Transverse colon (tissue), 4 donors: ENCODE measurements at regions not wholly inside any gene's neighbourhood (a gene's known extent, or its start where the extent isn't known, plus 50 kb on each side); places are given as distances from the start of the nearest gene placed in this dataset.
A peak's percentile ranks its signal among the peaks of the same experiment; 100 is the strongest.

Experiments used
- EP300 ChIP-seq: sonication (generic); formaldehyde crosslinking; IDR thresholded peaks from one replicate; pipeline ENCODE4 v1.6.1; 2017; ENCODE audit warnings: antibody characterized with exemption, low read depth
- POLR2A ChIP-seq: fragments of 450-650 bp; IDR thresholded peaks from one replicate; pipeline ENCODE4 v1.6.1; 2016; ENCODE audit warnings: antibody characterized with exemption, mild to moderate bottlenecking, moderate library complexity
- POLR2AphosphoS5 ChIP-seq, 3 donors: sonication (generic); formaldehyde crosslinking; IDR thresholded peaks; one replicate each; pipeline ENCODE4 v1.6.1; 2016; ENCODE audit warnings: antibody characterized with exemption in 3 of 3
- TF ChIP-seq, protein P1 (sequence below), 5 experiments: fragments of 200-600 bp in 3 of 5; fragments of 450-650 bp in 2 of 5; sonication (generic) in 3 of 5; IDR thresholded peaks; 1 replicate in 2 of 5; 2 replicates in 3 of 5; pipeline ENCODE4 v1.5.1; 2016 to 2017; ENCODE audit warnings: antibody characterized with exemption in 5 of 5, inconsistent platforms in 3 of 5, mild to moderate bottlenecking in 2 of 5, moderate library complexity in 1 of 5

DNA sequence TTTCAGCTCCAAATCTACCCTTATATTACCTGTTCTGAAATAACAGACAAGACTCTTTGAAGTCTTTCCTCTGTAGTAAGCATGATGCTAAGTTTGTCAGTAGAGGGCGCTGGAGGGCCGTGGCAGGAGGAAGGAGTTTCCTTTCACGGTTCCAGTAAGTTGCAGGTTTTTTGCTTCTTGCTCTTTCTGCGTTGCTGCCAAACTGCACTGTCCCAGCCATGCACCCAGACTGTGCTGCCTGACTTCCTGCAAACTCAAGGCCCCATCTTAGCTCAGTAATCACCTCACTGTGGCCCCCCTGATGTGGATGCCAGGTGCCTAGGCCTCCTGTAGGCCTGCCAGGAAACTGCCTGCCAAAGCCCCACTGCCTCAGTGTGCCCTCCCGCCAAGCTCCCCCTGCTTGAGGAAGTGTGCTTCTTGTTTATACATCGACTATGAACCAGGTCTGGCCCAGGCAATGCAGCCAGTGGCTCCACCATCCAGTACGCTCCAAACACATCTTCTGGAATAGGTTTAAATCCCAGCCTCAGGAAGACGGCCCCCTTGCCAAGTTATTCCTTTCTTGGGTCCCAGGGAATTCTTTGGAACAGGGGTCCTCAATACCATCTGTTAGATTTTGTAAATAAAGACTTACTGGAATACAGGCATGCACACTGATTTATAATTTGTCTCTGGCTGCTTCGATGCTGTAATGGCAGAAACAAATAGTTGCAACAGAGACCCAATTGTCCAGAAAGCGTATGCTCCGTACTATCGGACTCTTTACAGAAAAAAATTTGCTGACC is 193.7 kb upstream of the LRIG3 start:
- TF ChIP-seq EP300 (no peak), POLR2A (no peak), POLR2AphosphoS5 (IDR thresholded peaks at IDR 0.05) (no peak)
- TF ChIP-seq, protein P1, sequence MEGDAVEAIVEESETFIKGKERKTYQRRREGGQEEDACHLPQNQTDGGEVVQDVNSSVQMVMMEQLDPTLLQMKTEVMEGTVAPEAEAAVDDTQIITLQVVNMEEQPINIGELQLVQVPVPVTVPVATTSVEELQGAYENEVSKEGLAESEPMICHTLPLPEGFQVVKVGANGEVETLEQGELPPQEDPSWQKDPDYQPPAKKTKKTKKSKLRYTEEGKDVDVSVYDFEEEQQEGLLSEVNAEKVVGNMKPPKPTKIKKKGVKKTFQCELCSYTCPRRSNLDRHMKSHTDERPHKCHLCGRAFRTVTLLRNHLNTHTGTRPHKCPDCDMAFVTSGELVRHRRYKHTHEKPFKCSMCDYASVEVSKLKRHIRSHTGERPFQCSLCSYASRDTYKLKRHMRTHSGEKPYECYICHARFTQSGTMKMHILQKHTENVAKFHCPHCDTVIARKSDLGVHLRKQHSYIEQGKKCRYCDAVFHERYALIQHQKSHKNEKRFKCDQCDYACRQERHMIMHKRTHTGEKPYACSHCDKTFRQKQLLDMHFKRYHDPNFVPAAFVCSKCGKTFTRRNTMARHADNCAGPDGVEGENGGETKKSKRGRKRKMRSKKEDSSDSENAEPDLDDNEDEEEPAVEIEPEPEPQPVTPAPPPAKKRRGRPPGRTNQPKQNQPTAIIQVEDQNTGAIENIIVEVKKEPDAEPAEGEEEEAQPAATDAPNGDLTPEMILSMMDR (IDR thresholded peaks at IDR 0.05), result peak; percentile 77 to 88 (median 78)
